ENCODE measurements at regions not wholly inside any gene's neighbourhood (a gene's known extent, or its start where the extent isn't known, plus 50 kb on each side); places are given as distances from the start of the nearest gene placed in this dataset.

GRCh38 chr10:8510471-8510870 is 456.0 kb downstream of the GATA3 start:
- TF ChIP-seq CTCF (IDR thresholded peaks at IDR 0.05) (no peak), POLR2A (IDR thresholded peaks at IDR 0.05) (no peak)
